H9 (cell line): ENCODE measurements at regions not wholly inside any gene's neighbourhood (a gene's known extent, or its start where the extent isn't known, plus 50 kb on each side); places are given as distances from the start of the nearest gene placed in this dataset.

Source experiments
- DNase-seq: peaks from one replicate; pipeline ENCODE4 v3.0.0-alpha.2; 2017
- H2AFZ ChIP-seq: one replicate; pipeline ENCODE4 v1.6.1; 2013; ENCODE audit warnings: mild to moderate bottlenecking, low read length, control low read depth, moderate library complexity
- H2AK5ac ChIP-seq: 2 replicates; pipeline ENCODE4 v1.6.1; 2013; ENCODE audit warnings: low read length, control low read depth, mixed read lengths; ENCODE audit not compliant: insufficient read length
- H2BK120ac ChIP-seq: one replicate; pipeline ENCODE4 v1.6.1; 2013; ENCODE audit warnings: low read depth, mild to moderate bottlenecking, low read length, control low read depth, inconsistent platforms; ENCODE audit not compliant: poor library complexity, severe bottlenecking
- H2BK12ac ChIP-seq: 2 replicates; pipeline ENCODE4 v1.6.1; 2013; ENCODE audit warnings: low read length, control low read depth, mixed read lengths, low read depth; ENCODE audit not compliant: insufficient read length
- H2BK15ac ChIP-seq: 2 replicates; pipeline ENCODE4 v1.6.1; 2013; ENCODE audit warnings: low read depth, low read length, control low read depth
- H2BK20ac ChIP-seq: one replicate; pipeline ENCODE4 v1.6.1; 2013; ENCODE audit warnings: low read depth, mild to moderate bottlenecking, low read length, control low read depth, inconsistent platforms; ENCODE audit not compliant: poor library complexity, severe bottlenecking
- H2BK5ac ChIP-seq: 2 replicates; pipeline ENCODE4 v1.6.1; 2013; ENCODE audit warnings: low read length, control low read depth, mixed read lengths; ENCODE audit not compliant: insufficient read length
- H3K14ac ChIP-seq: 2 replicates; pipeline ENCODE4 v1.6.1; 2013; ENCODE audit warnings: low read length, control low read depth; ENCODE audit not compliant: insufficient read depth
- H3K18ac ChIP-seq: 2 replicates; pipeline ENCODE4 v1.6.1; 2013; ENCODE audit warnings: low read depth, mild to moderate bottlenecking, mixed read lengths, low read length, control low read depth; ENCODE audit not compliant: insufficient read length
- H3K23ac ChIP-seq: 2 replicates; pipeline ENCODE4 v1.6.1; 2013; ENCODE audit warnings: low read length, control low read depth, mixed read lengths, low read depth; ENCODE audit not compliant: insufficient read length
- H3K23me2 ChIP-seq: 2 replicates; pipeline ENCODE4 v1.6.1; 2013; ENCODE audit warnings: low read depth, mild to moderate bottlenecking, mixed read lengths, low read length, control low read depth; ENCODE audit not compliant: insufficient read length, poor library complexity, severe bottlenecking
- H3K27ac ChIP-seq: 2 replicates; pipeline ENCODE4 v1.5.1; 2013; ENCODE audit warnings: low read length, control low read depth, mixed read lengths, low read depth; ENCODE audit not compliant: insufficient read length
- H3K27me3 ChIP-seq: 2 replicates; pipeline ENCODE4 v1.6.1; 2013; ENCODE audit warnings: low read length, control low read depth, inconsistent platforms; ENCODE audit not compliant: insufficient read depth
- H3K4ac ChIP-seq: 2 replicates; pipeline ENCODE4 v1.6.1; 2013; ENCODE audit warnings: low read depth, mild to moderate bottlenecking, control low read depth, inconsistent platforms, low read length, moderate library complexity
- H3K4me1 ChIP-seq: 2 replicates; pipeline ENCODE4 v1.6.1; 2013; ENCODE audit warnings: low read length, control low read depth, inconsistent platforms; ENCODE audit not compliant: insufficient read depth
- H3K4me2 ChIP-seq: 2 replicates; pipeline ENCODE4 v1.6.1; 2013; ENCODE audit warnings: low read length, control low read depth, mixed read lengths; ENCODE audit not compliant: insufficient read length, insufficient read depth
- H3K56ac ChIP-seq: 2 replicates; pipeline ENCODE4 v1.6.1; 2013; ENCODE audit warnings: low read depth, mild to moderate bottlenecking, mixed read lengths, low read length, control low read depth; ENCODE audit not compliant: insufficient read length
- H3K79me1 ChIP-seq: 2 replicates; pipeline ENCODE4 v1.6.1; 2013; ENCODE audit warnings: low read depth, mild to moderate bottlenecking, moderate library complexity, low read length, control low read depth, inconsistent platforms; ENCODE audit not compliant: insufficient read depth, poor library complexity, severe bottlenecking
- H3K79me2 ChIP-seq: 2 replicates; pipeline ENCODE4 v1.6.1; 2013; ENCODE audit warnings: low read length, control low read depth, inconsistent platforms; ENCODE audit not compliant: insufficient read depth
- H3K9ac ChIP-seq: 2 replicates; pipeline ENCODE4 v1.6.1; 2013; ENCODE audit warnings: low read length, control low read depth, mixed read lengths; ENCODE audit not compliant: insufficient read length; ENCODE audit errors: extremely low read depth
- H3K9me3 ChIP-seq: one replicate; pipeline ENCODE4 v1.6.1; 2013; ENCODE audit warnings: low read depth, low read length, inconsistent platforms; ENCODE audit not compliant: control insufficient read depth
- H3T11ph ChIP-seq: one replicate; pipeline ENCODE4 v1.6.1; 2013; ENCODE audit warnings: mild to moderate bottlenecking, low read length, control low read depth, inconsistent platforms
- H4K20me1 ChIP-seq: one replicate; pipeline ENCODE4 v1.6.1; 2013; ENCODE audit not compliant: control insufficient read depth, insufficient read length, insufficient read depth
- H4K5ac ChIP-seq: 2 replicates; pipeline ENCODE4 v1.6.1; 2013; ENCODE audit warnings: low read depth, mild to moderate bottlenecking, mixed read lengths, low read length, control low read depth; ENCODE audit not compliant: insufficient read length
- H4K8ac ChIP-seq: replicated peaks from 2 replicates; pipeline ENCODE4 v1.6.1; 2013; ENCODE audit warnings: low read length, control low read depth, mixed read lengths, low read depth; ENCODE audit not compliant: insufficient read length
- H4K91ac ChIP-seq: 2 replicates; pipeline ENCODE4 v1.6.1; 2013; ENCODE audit warnings: low read depth, mild to moderate bottlenecking, moderate library complexity, mixed read lengths, low read length, control low read depth; ENCODE audit not compliant: insufficient read length
- H3K27ac Mint-ChIP-seq, 3 experiments: 2 replicates in 2 of 3; 3 replicates in 1 of 3; pipeline ENCODE4 v1.8.0; 2020 to 2021; ENCODE audit warnings: mixed read lengths in 3 of 3, mild to moderate bottlenecking in 1 of 3, moderate library complexity in 1 of 3
- H3K27me3 Mint-ChIP-seq: 2 replicates; pipeline ENCODE4 v1.8.0; 2021; ENCODE audit warnings: low read depth, mild to moderate bottlenecking, moderate library complexity, mixed read lengths
- H3K36me3 Mint-ChIP-seq, 3 experiments: 2 replicates in 2 of 3; 3 replicates in 1 of 3; pipeline ENCODE4 v1.8.0; 2020 to 2021; ENCODE audit warnings: low read depth in 3 of 3, mixed read lengths in 3 of 3; ENCODE audit not compliant: insufficient read depth in 1 of 3
- H3K4me1 Mint-ChIP-seq, 2 experiments: 2 replicates each; pipeline ENCODE4 v1.8.0; 2020; ENCODE audit warnings: mixed read lengths in 2 of 2
- H3K4me3 Mint-ChIP-seq, 2 experiments: 2 replicates in 1 of 2; 3 replicates in 1 of 2; pipeline ENCODE4 v1.8.0; 2020 to 2021; ENCODE audit warnings: mild to moderate bottlenecking in 2 of 2, mixed read lengths in 2 of 2, moderate library complexity in 1 of 2
- H3K9me3 Mint-ChIP-seq, 2 experiments: 2 replicates in 1 of 2; 3 replicates in 1 of 2; pipeline ENCODE4 v1.8.0; 2020; ENCODE audit warnings: mild to moderate bottlenecking in 2 of 2, mixed read lengths in 2 of 2, moderate library complexity in 1 of 2
- WGBS: extraction: QIAGEN DNeasy Blood & Tissue Kit; methylation state at CpG from one replicate; pipeline ENCODE4 v1.1.7; 2013; ENCODE audit warnings: missing lambda C conversion rate, low lambda C conversion rate, mixed read lengths; ENCODE audit not compliant: insufficient read length; ENCODE audit errors: extremely low coverage; 5-methylcytosine and 5-hydroxymethylcytosine counted together
- TF ChIP-seq, protein P1 (sequence below): fragments of 200-600 bp; sonication (generic); conservative IDR thresholded peaks from 3 replicates; pipeline ENCODE4 v1.8.0; 2021; ENCODE audit warnings: antibody characterized with exemption, mild to moderate bottlenecking

DNA sequence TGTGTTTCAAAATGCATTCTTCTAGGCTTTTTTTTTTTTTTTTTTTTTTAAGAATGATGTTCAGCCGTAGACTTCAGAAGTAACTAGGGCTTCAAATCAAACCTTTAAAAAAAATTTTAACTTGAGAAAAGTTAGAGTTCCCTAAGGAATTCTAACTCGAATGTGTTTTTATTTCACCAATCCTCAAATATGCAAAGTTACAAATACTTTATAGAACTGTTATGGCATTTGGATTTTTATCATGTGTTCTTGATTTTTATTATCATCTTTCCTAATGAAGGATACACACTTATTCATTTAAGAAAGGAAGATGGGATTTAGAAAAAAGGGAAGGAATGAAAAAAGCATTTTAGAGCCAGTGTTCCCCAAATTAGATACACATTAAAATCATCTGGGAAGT lies 200.6 kb upstream of the LDB2 start:
- H3K4me1 Mint-ChIP-seq = peaks cover 22 to 28% of the 10 kb centered on the region in 2 experiments
- TF ChIP-seq, protein P1, sequence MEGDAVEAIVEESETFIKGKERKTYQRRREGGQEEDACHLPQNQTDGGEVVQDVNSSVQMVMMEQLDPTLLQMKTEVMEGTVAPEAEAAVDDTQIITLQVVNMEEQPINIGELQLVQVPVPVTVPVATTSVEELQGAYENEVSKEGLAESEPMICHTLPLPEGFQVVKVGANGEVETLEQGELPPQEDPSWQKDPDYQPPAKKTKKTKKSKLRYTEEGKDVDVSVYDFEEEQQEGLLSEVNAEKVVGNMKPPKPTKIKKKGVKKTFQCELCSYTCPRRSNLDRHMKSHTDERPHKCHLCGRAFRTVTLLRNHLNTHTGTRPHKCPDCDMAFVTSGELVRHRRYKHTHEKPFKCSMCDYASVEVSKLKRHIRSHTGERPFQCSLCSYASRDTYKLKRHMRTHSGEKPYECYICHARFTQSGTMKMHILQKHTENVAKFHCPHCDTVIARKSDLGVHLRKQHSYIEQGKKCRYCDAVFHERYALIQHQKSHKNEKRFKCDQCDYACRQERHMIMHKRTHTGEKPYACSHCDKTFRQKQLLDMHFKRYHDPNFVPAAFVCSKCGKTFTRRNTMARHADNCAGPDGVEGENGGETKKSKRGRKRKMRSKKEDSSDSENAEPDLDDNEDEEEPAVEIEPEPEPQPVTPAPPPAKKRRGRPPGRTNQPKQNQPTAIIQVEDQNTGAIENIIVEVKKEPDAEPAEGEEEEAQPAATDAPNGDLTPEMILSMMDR = no peak
- no peak overlapping the region for H2BK12ac ChIP-seq
- H2BK120ac ChIP-seq = no peak overlapping the region
- no peak overlapping the region for H3K9ac ChIP-seq
- no peak overlapping the region for H3K27ac ChIP-seq
- no peak overlapping the region for H3K4me3 Mint-ChIP-seq
- no peak overlapping the region for H3K27ac Mint-ChIP-seq
- H3K79me2 ChIP-seq = no peaks in the 10 kb centered on the region
- no peak overlapping the region for H4K91ac ChIP-seq
- H3K4me2 ChIP-seq = no peak overlapping the region
- H3K14ac ChIP-seq = no peak overlapping the region
- no peak overlapping the region for H4K8ac ChIP-seq
- H3K23me2 ChIP-seq = no peaks in the 10 kb centered on the region
- no peak overlapping the region for H2AFZ ChIP-seq
- no peaks in the 10 kb centered on the region for H3K79me1 ChIP-seq
- no peak overlapping the region for H2AK5ac ChIP-seq
- H4K5ac ChIP-seq = no peak overlapping the region
- H4K20me1 ChIP-seq = no peaks in the 10 kb centered on the region
- no peak overlapping the region for H2BK20ac ChIP-seq
- H3K9me3 Mint-ChIP-seq = no peaks in the 10 kb centered on the region
- H3K36me3 Mint-ChIP-seq = no peaks in the 10 kb centered on the region
- DNase-seq = no peak
- no peak overlapping the region for H3K56ac ChIP-seq
- no peak overlapping the region for H3T11ph ChIP-seq
- H3K23ac ChIP-seq = no peak overlapping the region
- H3K27me3 Mint-ChIP-seq = no peaks in the 10 kb centered on the region
- H3K27me3 ChIP-seq = no peaks in the 10 kb centered on the region
- H3K4me1 ChIP-seq = peaks cover 3% of the 10 kb centered on the region; the same call in 1 of the 2 replicates
- no CpG with 5 or more reads among the region's 2 CpGs for WGBS
- no peak overlapping the region for H3K4ac ChIP-seq
- no peak overlapping the region for H3K18ac ChIP-seq
- H2BK15ac ChIP-seq = no peak overlapping the region
- H2BK5ac ChIP-seq = no peak overlapping the region
- H3K9me3 ChIP-seq = no peaks in the 10 kb centered on the region
